ENCODE measurements at regions not wholly inside any gene's neighbourhood (a gene's known extent, or its start where the extent isn't known, plus 50 kb on each side); places are given as distances from the start of the nearest gene placed in this dataset.

- TF ChIP-seq POLR2A (IDR thresholded peaks at IDR 0.05) = no peak
- TF ChIP-seq CTCF (IDR thresholded peaks at IDR 0.05) = no peak
- Histone ChIP-seq H3K9me3 (no peaks in the 10 kb centered on the region), H3K36me3 (no peaks in the 10 kb centered on the region), H3K4me1 (no peaks in the 10 kb centered on the region), H3K27ac (no peak overlapping the region), H3K27me3 (no peaks in the 10 kb centered on the region), H3K4me3 (replicated peaks in 1 of 3) (no peak overlapping the region)
- intact Hi-C loops (cut with DNase I) = no loop called here
- 78 to 79% methylated on average over 10 of the region's 10 CpGs for WGBS, 2 donors
- no peak for DNase-seq
Observed at GRCh38 chr11:131300439-131300717, 70.0 kb upstream of the NTM start.

GRCh38 chr11:131301306-131301705, 69.1 kb upstream of the NTM start:
- 77 to 79% methylated on average over 5 of the region's 5 CpGs for WGBS, 2 donors
- intact Hi-C loops (cut with DNase I) = no loop called here
- Histone ChIP-seq H3K27me3 (no peaks in the 10 kb centered on the region), H3K9me3 (no peaks in the 10 kb centered on the region), H3K27ac (no peak overlapping the region), H3K4me1 (no peaks in the 10 kb centered on the region), H3K4me3 (replicated peaks in 1 of 3) (no peak overlapping the region), H3K36me3 (no peaks in the 10 kb centered on the region)
- DNase-seq = no peak
- no peak for TF ChIP-seq CTCF (IDR thresholded peaks at IDR 0.05)
- no peak for TF ChIP-seq POLR2A (IDR thresholded peaks at IDR 0.05)

GRCh38 chr11:131302836-131303235, 67.6 kb upstream of the NTM start:
- H3K36me3 ChIP-seq = no peaks in the 10 kb centered on the region

GRCh38 chr11:131303611-131304119, 66.8 kb upstream of the NTM start:
- H3K9me3 ChIP-seq = no peaks in the 10 kb centered on the region
- no peak overlapping the region for H3K27ac ChIP-seq
- TF ChIP-seq CTCF (IDR thresholded peaks at IDR 0.05) (no peak), POLR2A (IDR thresholded peaks at IDR 0.05) (no peak)
- H3K36me3 ChIP-seq = no peaks in the 10 kb centered on the region
- no peak overlapping the region for H3K4me3 ChIP-seq (replicated peaks in 1 of 3)
- 89 to 91% methylated on average over 5 of the region's 5 CpGs for whole genome bisulfite sequencing, 2 donors
- intact Hi-C loops (cut with DNase I) = no loop called here
- DNase-seq = no peak
- no peaks in the 10 kb centered on the region for H3K4me1 ChIP-seq
- no peaks in the 10 kb centered on the region for H3K27me3 ChIP-seq

More at GRCh38 chr11:131302836-131303235, 67.6 kb upstream of the NTM start:
- Histone ChIP-seq H3K4me1 (no peaks in the 10 kb centered on the region), H3K4me3 (replicated peaks in 1 of 3) (no peak overlapping the region), H3K27me3 (no peaks in the 10 kb centered on the region), H3K27ac (no peak overlapping the region), H3K9me3 (no peaks in the 10 kb centered on the region)
- intact Hi-C loops (cut with DNase I) = no loop called here
- no peak for DNase-seq
- WGBS, 2 donors = 13 to 45% methylated on average over 1 of the region's 1 CpG
- TF ChIP-seq CTCF (IDR thresholded peaks at IDR 0.05) (no peak), POLR2A (IDR thresholded peaks at IDR 0.05) (no peak)

GRCh38 chr11:131305005-131305404, 65.4 kb upstream of the NTM start:
- whole genome bisulfite sequencing, 2 donors = 82 to 87% methylated on average over 3 of the region's 3 CpGs
- Histone ChIP-seq H3K4me3 (replicated peaks in 1 of 3) (no peak overlapping the region), H3K9me3 (no peaks in the 10 kb centered on the region), H3K4me1 (no peaks in the 10 kb centered on the region), H3K27me3 (no peaks in the 10 kb centered on the region), H3K27ac (no peak overlapping the region), H3K36me3 (no peaks in the 10 kb centered on the region)
- TF ChIP-seq POLR2A (IDR thresholded peaks at IDR 0.05) = no peak
- TF ChIP-seq CTCF (IDR thresholded peaks at IDR 0.05) = no peak
- intact Hi-C loops (cut with DNase I) = no loop called here
- DNase-seq = no peak

Data from thyroid gland (tissue), 4 donors.